ENCODE measurements at regions not wholly inside any gene's neighbourhood (a gene's known extent, or its start where the extent isn't known, plus 50 kb on each side); places are given as distances from the start of the nearest gene placed in this dataset.

DNA sequence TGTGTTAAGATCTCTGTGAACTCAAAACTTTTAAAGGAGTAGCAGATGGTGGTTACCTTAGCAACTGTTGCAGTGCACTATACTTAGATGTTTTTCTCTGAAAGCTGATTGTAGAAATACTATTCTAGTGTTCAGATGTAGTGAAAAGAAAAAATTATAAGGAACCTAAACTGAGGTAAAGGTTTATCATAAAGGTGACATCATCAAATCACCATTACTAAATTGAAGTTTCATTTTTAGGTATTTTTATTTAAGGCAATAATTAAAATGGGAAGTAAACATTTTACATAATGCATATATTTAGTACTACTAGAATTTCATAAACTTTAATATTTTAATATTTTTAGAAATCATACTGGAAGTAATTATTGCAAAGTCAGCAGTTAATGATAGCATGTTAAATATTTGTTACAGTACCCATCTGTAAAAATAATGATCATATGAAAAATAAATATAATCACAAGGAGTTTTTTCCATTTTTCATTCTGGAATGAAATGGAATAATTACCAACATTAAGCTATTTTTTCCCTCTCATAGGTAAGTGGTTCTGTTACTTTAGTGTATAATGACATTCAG lies 141.1 kb upstream of the NAV3 start:
- TF ChIP-seq, protein P1, sequence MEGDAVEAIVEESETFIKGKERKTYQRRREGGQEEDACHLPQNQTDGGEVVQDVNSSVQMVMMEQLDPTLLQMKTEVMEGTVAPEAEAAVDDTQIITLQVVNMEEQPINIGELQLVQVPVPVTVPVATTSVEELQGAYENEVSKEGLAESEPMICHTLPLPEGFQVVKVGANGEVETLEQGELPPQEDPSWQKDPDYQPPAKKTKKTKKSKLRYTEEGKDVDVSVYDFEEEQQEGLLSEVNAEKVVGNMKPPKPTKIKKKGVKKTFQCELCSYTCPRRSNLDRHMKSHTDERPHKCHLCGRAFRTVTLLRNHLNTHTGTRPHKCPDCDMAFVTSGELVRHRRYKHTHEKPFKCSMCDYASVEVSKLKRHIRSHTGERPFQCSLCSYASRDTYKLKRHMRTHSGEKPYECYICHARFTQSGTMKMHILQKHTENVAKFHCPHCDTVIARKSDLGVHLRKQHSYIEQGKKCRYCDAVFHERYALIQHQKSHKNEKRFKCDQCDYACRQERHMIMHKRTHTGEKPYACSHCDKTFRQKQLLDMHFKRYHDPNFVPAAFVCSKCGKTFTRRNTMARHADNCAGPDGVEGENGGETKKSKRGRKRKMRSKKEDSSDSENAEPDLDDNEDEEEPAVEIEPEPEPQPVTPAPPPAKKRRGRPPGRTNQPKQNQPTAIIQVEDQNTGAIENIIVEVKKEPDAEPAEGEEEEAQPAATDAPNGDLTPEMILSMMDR (IDR thresholded peaks at IDR 0.05) = no peak
- no peak for TF ChIP-seq POLR2A (IDR thresholded peaks at IDR 0.05)
